ENCODE measurements at regions not wholly inside any gene's neighbourhood (a gene's known extent, or its start where the extent isn't known, plus 50 kb on each side); places are given as distances from the start of the nearest gene placed in this dataset.

DNA sequence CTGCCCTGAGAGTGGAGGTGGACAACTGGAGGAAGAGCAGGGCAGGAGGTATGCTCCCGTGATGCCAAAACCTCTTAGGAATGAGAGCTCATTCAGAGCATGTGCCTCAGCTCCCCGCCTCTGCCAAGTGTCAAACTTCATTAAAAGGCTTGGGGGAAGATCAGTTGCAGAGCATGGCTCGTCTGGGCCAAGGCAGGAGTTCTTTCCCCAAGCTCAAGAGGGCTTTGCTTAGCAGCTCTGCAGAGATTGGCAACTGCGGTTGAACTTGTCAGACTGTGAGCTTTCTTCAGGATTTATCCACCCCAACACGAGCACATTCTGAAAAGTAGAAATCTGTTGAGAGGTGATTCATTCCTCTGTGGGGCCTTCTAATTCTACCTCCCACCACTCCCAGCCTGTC, 248.1 kb downstream of the HS3ST3A1 start:
- no peak for DNase-seq (ENCODE audit: low read depth)

DNA sequence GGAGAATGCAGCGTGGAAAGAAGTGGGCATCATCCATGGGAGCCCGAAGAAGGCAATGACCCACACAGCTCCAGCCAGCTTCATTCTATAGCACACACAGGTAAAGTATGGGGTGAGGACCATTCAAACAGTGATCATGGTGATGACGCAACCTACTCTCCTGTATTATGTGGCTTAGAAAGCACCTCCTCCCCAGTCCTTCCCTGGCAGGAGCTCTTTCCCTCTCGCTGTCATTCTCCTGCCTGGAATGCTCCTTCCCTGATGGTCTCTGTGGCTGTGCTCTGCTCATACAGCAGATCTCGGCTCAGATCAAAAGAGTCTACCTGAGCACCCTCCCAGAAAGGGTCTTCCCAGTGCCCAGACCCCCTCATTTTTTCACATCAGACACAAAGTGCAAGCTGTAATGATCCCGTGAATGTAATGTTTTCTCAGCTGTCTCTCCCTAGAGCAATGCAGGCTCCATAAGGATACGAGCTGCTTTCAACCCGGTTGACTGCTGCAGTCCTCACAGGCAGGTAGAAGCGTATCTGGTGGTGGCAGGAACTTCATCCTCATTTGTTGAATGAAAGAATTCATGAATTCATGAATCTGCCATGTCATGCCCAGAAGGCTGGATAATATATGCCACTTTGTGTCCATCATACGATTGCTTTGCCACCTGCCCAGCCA, 248.8 kb downstream of the HS3ST3A1 start:
- no peak for DNase-seq (ENCODE audit: low read depth)

DNA sequence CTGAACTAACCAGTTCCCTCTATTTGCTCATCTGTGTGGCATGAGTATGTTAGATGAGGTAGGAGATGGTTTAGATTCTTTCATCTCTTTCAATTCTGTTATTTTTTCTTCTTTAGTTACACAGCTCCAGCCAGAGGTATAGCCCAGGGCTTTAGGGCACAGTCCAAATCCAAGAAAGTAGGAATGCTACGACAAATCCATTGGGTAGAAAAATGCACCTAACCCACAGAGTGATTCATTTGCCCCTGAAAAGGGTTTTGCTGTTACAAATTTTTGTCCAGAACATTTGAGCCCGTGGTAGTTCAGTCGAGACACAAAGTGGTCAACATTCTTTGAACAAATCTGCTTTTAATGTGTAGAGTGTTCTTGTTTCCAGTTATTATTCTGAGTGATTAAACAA, 250.7 kb downstream of the HS3ST3A1 start:
- DNase-seq (ENCODE audit: low read depth) = peak; percentile 19

DNA sequence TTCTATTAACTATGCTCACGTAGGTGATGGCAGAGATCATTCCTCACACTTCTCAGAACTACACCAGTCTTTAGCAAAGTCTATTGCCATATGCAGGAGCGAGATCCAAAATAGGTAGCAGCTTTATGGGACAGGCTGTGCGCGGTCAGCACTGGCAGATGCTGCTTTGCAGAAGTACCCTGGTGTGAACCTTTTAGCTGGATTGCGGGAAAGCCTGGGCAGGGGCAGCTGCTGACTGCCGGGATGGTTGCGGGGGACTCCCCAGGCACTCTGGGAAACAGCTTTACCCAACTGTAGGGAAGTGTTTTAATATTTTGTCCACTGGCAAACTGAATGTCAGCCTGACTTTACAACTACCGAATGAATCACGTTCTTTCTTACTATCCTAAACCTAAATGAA, 251.3 kb downstream of the HS3ST3A1 start:
- DNase-seq (ENCODE audit: low read depth) = no peak

DNA sequence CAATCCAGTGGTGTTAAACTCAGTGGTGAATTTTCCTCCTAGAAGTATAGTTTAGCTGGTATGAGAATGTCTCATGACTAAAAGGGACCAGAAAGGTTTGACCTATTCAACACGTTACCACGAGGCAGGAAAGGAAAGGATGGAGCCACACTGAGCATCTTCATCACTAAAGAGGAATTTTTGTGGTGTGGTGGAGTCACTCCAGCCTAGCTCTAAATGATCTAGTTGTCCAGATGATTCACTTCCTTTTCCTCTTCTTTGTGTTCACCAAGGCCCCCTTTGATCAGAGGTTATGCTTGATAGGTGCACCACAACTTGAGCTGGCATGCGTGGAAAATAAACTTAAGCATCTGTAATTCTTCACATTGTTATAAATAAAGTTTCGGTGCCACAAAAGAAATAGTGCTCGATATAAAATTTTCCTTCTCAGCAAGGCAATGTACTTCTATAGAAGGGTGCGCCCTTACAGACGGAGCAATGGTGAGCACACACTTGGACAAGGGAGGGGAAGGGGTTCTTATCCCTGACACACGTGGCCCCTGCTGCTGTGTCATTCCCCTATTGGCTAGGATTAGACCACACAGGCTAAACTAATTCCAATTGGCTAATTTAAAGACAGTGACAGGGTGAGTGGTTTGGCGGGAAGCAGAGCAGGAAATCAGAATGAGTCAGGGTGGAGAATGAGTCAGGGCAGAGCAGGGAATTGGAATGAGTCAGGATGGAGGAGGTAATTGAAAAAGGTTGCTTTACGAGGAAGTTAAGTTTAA, 254.6 kb downstream of the HS3ST3A1 start:
- DNase-seq (ENCODE audit: low read depth) = peak; percentile 98

DNA sequence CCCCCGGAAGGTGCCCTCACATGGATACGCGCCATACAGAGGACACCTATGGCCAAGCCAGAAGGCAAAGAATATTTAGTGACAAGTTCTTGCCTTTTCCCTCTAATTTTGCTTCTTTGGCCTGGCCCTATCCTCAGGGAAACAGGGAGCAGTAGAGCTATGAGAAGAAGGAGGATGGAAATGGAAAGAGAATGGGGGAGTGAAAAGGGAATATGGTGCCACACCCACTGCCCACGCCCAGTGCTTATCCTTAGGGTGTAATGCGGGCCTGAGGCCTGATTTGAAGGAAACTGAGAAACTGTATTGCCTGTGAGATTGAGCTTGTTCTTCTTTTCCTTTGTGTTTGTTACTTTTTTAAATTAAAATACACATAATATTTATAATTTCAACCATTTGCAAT, 255.1 kb downstream of the HS3ST3A1 start:
- DNase-seq (ENCODE audit: low read depth) = no peak

DNA sequence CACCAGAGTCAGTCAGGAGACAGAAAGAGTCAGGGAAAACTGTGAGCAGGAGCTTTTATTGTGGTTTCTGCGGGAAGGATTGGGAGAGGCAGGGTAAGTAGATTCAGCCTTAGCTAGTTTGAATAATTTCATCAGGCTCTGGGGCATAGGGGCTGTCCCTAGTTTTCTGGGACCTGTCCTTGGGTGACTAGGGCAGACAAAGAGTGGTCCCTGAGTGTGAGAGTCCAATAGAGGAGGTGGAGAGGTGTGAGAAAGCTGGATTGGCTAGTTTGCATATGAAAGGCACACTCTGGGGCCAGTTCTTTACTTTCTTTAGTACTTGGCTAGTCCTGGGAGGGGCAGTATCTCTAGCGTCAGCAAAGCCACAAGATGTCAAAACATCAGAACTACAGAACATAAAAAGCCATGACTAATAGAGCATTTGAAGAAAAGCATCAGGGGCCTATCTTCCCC, 255.6 kb downstream of the HS3ST3A1 start:
- peak; percentile 89 for DNase-seq (ENCODE audit: low read depth)

DNA sequence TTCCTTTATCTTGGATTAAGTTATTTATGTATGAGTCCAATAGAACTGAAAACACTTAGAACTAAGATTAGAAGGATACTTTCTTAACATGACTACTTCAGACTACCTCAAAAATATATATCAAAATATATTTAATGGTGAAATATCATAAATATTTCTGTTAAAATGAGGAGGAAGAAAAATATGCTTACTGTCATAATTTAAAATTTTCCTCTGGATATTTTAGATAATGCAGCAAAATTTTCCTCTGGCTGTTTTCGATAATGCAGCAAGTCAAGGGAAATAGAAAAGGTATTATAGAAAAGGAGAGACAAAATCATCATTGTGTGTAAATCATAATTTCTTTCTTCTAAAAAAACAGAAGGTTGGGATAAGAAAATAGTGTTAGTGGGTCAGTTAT, 263.3 kb downstream of the HS3ST3A1 start:
- peak; percentile 12 for DNase-seq (ENCODE audit: low read depth)

DNA sequence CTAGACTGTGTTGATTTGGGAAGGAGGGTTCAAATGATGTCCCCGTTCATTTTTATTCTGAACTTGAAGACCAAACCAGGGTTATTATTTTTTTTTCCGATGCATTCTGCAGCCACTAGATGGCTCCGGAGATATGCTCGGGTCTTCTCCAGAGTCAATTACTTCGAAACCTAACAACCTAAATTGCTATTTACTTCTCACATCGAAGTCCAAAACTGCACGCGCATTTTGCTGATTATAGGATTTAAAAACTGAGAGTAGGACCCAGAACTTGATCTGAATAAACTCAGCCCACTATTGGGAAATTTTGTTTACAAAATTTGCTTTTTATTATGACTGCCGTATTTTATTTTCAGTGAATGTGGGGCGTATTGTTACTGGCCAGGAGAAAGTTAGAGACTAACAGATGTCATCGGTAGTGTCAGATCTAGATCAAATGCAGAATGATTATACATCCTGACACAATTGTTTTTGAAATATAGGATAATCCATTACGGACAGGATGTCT, 263.8 kb downstream of the HS3ST3A1 start:
- DNase-seq (ENCODE audit: low read depth) = peak; percentile 79

DNA sequence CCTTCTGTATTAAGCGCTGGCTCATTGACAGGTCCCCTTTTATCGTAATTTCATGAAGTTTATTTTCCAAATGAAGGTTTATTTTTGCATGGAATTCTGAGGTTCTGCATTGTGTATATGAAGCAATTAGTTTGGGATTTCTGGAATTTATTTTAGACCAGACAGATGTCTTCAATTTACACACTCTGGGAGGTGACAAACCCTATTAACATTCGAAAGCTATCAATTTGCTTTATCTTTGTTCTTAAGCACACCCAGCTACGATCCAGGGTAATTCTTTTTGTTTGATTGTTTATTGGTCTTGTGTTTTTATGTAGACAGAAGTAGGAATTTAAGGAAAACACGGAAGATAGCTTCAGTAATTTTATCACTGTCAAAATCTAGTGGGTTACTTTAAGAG, 264.6 kb downstream of the HS3ST3A1 start:
- DNase-seq (ENCODE audit: low read depth) = no peak

DNA sequence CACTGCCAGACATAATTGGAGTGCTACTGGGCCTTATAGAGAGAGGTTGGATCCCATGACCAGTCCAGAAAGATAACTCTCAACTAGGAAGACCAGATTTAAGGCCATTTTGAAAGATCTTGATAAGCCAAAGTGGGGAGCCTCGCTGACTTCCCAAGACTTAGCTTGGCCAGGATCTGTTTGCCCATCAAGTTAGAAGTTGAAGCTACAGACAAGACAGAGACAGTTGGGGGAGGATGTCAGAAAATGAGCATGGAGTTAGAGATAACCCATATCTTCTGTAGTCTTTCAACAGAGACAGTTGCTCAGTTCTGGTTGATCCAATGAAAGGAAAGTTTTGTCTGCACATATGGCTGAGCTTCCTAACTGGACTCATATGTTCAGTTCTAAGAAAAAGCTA, 267.4 kb downstream of the HS3ST3A1 start:
- DNase-seq (ENCODE audit: low read depth) = no peak

DNA sequence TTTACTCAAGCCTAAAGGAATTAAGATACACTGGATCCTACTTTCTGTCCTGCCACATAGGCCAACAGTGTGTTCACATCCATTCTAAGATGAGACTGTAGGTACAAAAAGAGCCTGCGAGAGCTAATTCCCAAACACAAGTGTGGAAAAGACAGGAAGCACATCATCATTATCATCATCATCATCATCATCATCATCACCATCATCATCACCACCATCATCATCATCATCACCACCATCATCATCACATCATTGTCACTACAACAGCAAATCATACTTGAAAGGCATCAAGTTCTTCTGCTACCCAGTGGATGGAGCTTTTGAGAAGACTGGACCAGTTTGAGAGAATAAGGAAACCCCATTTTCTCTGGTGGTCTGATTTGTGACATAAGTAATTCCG, 268.1 kb downstream of the HS3ST3A1 start:
- no peak for DNase-seq (ENCODE audit: low read depth)

DNA sequence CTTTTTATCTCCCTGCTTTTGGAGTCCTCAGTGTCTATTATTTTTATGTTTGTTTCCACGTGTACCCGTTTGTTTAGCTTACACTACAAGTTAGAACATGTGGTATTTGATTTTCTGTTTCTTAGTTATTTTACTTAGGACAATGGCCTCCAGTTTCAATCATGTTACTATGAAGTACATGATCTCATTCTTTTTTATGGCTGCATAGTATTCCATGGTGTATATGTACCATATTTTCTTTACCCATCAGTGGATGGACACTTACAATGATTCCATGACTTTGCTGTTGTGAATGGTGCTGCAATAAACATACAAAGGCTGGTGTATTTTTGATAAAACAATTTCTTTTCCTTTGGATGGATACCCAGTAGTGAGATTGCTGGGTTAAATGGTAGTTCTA, 269.5 kb downstream of the HS3ST3A1 start:
- DNase-seq (ENCODE audit: low read depth) = no peak

DNA sequence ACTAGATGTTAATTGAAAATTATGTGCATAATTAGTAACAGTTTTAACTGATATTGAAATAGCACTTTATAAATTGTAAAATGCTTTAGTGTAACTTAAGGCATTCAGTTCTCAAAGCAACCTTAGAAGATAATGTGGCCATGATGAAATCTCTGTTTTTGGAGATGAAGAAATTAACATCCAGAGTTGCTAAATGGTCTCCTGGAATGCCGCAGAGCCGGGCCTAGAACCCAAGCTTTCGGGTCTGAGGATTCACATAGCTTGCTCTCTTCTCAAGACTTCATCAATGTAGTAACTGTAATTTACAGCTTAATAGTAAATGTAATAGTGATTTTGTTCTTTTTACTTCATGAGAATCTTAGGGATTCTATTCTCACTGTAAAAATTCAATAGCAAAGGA, 272.3 kb downstream of the HS3ST3A1 start:
- no peak for DNase-seq (ENCODE audit: low read depth)

DNA sequence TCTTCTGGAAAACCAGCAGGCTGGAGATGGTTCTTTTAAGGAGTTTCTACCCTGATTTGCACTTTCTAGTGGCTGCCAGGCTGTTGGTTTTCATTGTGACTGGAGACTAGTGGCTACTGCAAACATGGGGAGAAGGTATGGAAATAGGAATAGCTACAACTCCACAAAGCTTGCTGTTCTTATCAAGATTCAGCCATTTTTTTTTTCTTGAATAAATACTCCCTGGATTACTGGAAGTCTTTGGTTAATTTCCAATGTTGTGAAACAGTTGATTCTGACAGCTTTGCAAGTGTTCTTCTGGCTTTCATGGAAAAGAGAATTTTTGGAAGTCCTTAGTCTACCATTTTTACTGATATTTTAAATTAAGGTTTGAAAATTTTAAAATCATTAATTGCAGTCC, 277.7 kb downstream of the HS3ST3A1 start:
- DNase-seq (ENCODE audit: low read depth) = no peak

DNA sequence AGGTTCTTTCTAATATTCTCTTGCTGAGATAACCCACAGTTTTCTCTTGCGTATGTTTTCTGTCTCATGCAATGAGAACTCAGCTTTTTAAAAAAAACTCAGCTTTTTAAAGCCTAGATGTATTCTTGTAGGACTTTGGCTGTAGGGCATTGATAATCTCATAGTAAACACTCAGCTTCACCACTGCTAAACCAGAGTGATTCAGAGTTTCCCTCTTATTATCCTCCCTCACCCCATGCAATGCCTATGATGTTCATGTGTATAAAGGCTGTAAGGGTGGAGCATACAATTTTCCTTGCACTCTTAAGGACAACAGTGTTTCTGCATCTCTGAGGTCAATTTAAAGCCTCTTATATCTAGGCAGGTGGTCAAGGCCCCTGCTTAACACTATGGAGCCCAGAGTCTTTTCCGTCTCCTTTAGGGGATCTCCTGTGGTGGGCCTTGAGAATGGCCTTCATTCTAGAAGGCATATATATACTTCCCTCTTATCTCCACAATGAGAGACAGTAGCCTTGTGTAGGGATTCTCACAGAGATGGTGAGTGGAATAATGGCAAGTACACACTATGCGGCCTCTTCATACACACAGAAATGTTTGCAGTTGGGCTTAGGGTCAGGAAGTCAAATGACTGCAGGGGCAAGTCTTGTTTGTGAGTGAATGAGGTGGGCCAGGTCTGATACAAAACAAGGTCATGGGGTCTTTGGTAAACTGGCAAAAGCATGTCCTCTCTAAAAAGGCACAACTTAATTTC, 279.6 kb downstream of the HS3ST3A1 start:
- no peak for DNase-seq (ENCODE audit: low read depth)

DNA sequence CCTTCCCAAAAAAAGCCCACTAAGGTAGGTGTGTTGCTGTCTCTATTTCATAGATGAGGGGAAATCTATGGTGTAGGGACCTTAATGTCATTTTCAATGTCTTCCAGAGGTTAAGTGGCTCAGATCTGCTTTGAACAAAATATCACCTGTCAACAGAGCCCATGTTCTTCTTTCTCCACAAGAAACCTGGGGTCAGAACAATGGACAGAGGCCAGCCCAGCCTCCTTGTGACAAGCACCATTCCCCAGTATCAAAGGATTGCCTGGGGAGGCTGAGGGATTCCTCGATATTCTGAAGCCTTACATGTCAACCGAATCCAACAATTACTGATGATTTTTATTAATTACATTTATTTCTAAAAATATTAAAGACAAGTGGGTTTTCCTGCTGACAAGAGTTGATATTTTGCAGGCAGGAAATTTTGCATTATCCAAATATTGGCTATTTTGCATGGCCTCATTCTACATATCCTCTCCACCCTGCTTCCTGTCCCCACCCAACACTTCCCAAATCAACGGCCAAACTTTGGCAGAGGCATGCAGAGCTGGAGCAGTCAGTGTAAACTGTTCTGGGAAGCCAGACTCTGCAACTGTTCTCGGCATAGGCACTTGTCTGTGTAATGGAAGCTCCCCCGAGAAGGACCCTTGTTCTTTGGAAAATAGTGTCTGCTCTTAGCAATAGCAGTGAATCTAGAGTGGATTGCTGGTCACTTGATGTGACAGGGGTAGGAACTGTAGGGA, 281.5 kb downstream of the HS3ST3A1 start:
- DNase-seq (ENCODE audit: low read depth) = no peak

DNA sequence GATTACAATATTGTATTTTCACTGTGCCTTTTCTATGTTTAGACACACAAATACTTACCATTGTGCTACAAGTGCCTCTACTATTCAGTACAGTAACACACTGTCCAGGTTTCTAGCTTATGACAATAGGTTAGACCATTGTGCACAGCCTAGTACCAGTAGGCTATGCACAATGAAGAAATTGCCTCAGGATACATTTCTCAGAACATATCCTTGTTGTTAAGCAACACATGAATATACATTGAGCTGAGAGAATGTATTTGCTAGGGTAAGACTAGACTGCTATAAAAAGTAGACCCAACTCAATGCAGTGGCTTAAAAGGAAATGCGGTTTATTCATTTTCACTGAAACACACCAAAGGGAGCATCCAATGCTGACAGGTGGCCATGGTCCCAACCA, 285.1 kb downstream of the HS3ST3A1 start:
- DNase-seq (ENCODE audit: low read depth) = no peak

DNA sequence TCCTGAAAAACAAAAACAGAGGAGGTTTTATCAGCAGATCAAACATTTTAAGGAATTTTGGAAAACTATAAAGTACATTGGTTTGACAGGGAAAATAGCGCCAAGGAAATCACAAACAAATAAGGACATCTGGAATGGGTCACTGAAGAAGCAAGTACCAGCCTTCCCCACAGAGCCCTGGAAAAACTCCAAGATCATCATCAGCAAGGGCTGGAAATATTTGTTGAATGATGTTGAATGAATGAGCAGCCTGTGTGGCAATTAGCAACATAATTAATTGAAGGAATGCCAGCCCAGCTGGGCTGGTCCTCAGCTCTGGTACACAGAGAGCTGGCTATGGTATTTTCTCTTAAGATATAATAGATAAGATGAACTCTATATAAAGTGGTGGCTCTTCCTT, 290.4 kb downstream of the HS3ST3A1 start:
- DNase-seq (ENCODE audit: low read depth) = peak; percentile 13

DNA sequence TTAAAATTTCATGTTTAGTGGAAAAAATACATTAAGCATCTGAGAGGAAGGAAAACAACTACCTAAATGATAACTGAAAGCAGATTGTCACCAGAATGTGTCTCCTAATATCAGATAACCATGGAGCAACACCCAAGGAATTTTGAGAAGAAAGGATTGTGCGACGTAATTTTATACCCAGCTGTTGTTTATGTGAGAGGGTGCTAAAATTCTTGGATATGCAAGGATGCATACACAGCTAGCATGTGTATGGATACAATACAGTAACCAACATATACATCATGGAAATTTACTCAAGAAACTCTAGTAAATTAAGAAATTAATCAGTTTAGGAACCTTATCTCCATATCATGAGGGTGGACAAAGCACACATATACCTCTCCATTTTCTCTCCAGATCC, 290.9 kb downstream of the HS3ST3A1 start:
- no peak for DNase-seq (ENCODE audit: low read depth)

DNA sequence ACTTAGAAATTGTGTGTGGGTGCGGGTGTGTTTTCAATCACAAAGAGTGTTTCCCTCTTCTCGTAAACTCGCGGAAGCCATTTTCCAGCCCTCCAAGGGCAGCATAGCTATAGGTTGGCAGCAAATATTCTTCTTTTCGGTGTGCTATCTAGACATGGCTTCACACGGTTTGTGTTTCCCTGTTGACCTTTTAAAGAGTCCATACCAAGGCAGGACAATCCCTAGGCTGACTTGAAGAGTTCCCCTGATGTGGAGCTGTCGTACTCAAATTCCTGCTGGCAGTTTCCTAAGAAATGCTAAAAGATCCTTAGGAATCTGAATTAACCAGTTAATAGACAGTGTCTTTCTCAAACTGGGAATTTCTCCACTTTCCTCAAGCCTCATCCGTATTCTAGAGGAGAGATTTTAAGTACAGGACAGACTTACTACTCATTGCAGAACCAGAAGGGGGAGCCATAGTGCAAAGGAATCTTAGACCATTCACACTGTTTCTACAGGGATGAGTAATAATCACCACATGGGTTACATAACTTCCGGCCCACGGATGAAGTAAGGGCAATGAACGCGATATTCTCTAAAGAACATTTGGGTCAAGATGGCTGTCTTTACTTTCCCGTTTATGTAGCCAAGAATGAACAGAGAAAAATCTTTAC, 288.6 kb upstream of the ELAC2 start:
- peak; percentile 86 for DNase-seq (ENCODE audit: low read depth)

DNA sequence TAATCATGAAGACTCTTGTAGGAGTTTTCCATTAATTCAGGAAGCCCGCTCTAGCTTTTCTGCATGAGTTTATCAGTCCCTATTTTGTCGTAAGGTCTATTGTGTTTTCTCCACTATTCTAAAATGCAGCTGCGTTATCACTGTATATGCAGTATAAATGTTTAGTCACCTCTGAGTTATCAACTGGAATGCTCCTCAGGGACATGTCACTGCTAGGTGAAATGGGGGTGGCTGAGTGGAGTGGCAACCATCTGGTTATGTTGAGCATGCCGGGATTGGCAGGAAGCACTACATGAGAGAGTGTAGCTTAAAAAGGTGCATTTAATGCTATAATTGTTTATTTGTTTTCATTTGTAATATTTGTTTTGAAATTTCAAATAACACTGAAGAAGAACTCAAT, 285.2 kb upstream of the ELAC2 start:
- no peak for DNase-seq (ENCODE audit: low read depth)
